B cell (primary cell): ENCODE measurements at regions not wholly inside any gene's neighbourhood (a gene's known extent, or its start where the extent isn't known, plus 50 kb on each side); places are given as distances from the start of the nearest gene placed in this dataset.
"Not testable (repeated sequence)": the region's sequence is repeated elsewhere in the genome, so short reads cannot be mapped to it uniquely, and the experiment has no call there.

ENCODE experiments used
- EZH2 ChIP-seq: IDR thresholded peaks from 2 replicates; pipeline ENCODE4 v1.6.1; 2012; ENCODE audit warnings: borderline replicate concordance, low read depth, mild to moderate bottlenecking, moderate library complexity, low read length; ENCODE audit not compliant: insufficient read depth, poor library complexity, severe bottlenecking
- TF ChIP-seq, protein P1 (sequence below): fragments of 200-600 bp; IDR thresholded peaks from one replicate; pipeline ENCODE4 v1.8.0; 2022; ENCODE audit warnings: antibody characterized with exemption, mild to moderate bottlenecking

DNA sequence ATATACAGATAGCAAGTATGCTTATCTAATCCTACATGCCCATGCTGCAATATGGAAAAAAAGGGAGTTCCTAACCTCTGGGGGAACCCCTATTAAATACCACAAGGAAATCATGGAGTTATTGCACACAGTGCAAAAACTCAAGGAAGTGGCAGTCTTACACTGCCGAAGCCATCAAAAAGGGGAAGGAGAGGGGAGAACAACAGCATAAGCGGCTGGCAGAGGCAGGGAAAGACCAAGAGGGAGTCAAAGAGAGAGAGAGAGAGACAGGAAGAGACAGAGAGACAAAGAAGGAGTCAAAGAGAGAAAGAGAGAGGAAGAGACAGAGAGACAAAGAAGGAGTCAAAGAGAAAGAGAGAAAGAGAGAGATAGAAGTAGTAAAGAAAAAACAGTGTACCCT lies 267.3 kb downstream of the S1PR1 start:
- TF ChIP-seq, protein P1, sequence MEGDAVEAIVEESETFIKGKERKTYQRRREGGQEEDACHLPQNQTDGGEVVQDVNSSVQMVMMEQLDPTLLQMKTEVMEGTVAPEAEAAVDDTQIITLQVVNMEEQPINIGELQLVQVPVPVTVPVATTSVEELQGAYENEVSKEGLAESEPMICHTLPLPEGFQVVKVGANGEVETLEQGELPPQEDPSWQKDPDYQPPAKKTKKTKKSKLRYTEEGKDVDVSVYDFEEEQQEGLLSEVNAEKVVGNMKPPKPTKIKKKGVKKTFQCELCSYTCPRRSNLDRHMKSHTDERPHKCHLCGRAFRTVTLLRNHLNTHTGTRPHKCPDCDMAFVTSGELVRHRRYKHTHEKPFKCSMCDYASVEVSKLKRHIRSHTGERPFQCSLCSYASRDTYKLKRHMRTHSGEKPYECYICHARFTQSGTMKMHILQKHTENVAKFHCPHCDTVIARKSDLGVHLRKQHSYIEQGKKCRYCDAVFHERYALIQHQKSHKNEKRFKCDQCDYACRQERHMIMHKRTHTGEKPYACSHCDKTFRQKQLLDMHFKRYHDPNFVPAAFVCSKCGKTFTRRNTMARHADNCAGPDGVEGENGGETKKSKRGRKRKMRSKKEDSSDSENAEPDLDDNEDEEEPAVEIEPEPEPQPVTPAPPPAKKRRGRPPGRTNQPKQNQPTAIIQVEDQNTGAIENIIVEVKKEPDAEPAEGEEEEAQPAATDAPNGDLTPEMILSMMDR = not testable (repeated sequence)
- not testable (repeated sequence) for TF ChIP-seq EZH2
